MM.1S (cell line): ENCODE measurements at regions not wholly inside any gene's neighbourhood (a gene's known extent, or its start where the extent isn't known, plus 50 kb on each side); places are given as distances from the start of the nearest gene placed in this dataset.

Experiments
- DNase-seq: peaks from one replicate; pipeline ENCODE4 v3.0.0-alpha.2; 2015
- H2AFZ ChIP-seq: fragments of 300-600 bp; sonication (generic); 2 replicates; pipeline ENCODE4 v1.6.0; 2016; ENCODE audit warnings: antibody characterized with exemption, low read length
- H3F3A ChIP-seq: fragments of 300-600 bp; sonication (generic); 2 replicates; pipeline ENCODE4 v1.6.1; 2016; ENCODE audit warnings: mild to moderate bottlenecking, antibody characterized with exemption, low read length, moderate library complexity, mixed read lengths; ENCODE audit not compliant: insufficient read depth
- H3K27ac ChIP-seq: fragments of 300-600 bp; sonication (generic); 2 replicates; pipeline ENCODE4 v1.5.1; 2016; ENCODE audit warnings: mild to moderate bottlenecking, low read length
- H3K27me3 ChIP-seq: fragments of 300-600 bp; sonication (generic); replicated peaks from 2 replicates; pipeline ENCODE4 v1.6.0; 2016; ENCODE audit warnings: low read length; ENCODE audit not compliant: insufficient read depth
- H3K36me3 ChIP-seq: fragments of 300-600 bp; sonication (generic); replicated peaks from 2 replicates; pipeline ENCODE4 v1.6.1; 2016; ENCODE audit warnings: mild to moderate bottlenecking, low read length, mixed read lengths; ENCODE audit not compliant: insufficient read depth
- H3K4me1 ChIP-seq: fragments of 300-600 bp; sonication (generic); 2 replicates; pipeline ENCODE4 v1.6.1; 2016; ENCODE audit warnings: low read length, mixed read lengths
- H3K4me2 ChIP-seq: fragments of 300-600 bp; sonication (generic); 2 replicates; pipeline ENCODE4 v1.6.0; 2016; ENCODE audit warnings: low read depth, low read length
- H3K4me3 ChIP-seq: fragments of 300-600 bp; sonication (generic); 2 replicates; pipeline ENCODE4 v1.5.1; 2016; ENCODE audit warnings: low read length, mixed read lengths
- H3K79me2 ChIP-seq: fragments of 300-600 bp; sonication (generic); 2 replicates; pipeline ENCODE4 v1.6.1; 2016; ENCODE audit warnings: mixed run types, low read length, mixed read lengths
- H3K9ac ChIP-seq: fragments of 300-600 bp; sonication (generic); 2 replicates; pipeline ENCODE4 v1.6.1; 2016; ENCODE audit warnings: low read length, mixed read lengths
- H3K9me2 ChIP-seq: fragments of 300-600 bp; sonication (generic); replicated peaks from 2 replicates; pipeline ENCODE4 v1.6.1; 2016; ENCODE audit warnings: mild to moderate bottlenecking, low read length, mixed read lengths; ENCODE audit not compliant: insufficient read depth
- H3K9me3 ChIP-seq: fragments of 300-600 bp; sonication (generic); replicated peaks from 2 replicates; pipeline ENCODE4 v1.6.1; 2016; ENCODE audit warnings: mild to moderate bottlenecking, low read length, mixed read lengths; ENCODE audit not compliant: insufficient read depth
- H4K20me1 ChIP-seq: fragments of 300-600 bp; sonication (generic); 2 replicates; pipeline ENCODE4 v1.6.1; 2016; ENCODE audit warnings: mild to moderate bottlenecking, low read length, moderate library complexity, mixed read lengths; ENCODE audit not compliant: insufficient read depth
- CTCF ChIP-seq: fragments of 300-600 bp; sonication (generic); IDR thresholded peaks from 2 replicates; pipeline ENCODE4 v1.5.1; 2016; ENCODE audit warnings: antibody characterized with exemption, low read length, mixed read lengths
- EZH2 ChIP-seq: fragments of 300-600 bp; sonication (generic); optimal IDR thresholded peaks from 2 replicates; pipeline ENCODE3; 2017; ENCODE audit warnings: low read depth, mild to moderate bottlenecking, antibody characterized with exemption, low read length, mixed read lengths
- EZH2phosphoT487 ChIP-seq: fragments of 300-600 bp; sonication (generic); IDR thresholded peaks from 2 replicates; pipeline ENCODE4 v1.6.1; 2018; ENCODE audit warnings: antibody characterized with exemption, low read length

DNA sequence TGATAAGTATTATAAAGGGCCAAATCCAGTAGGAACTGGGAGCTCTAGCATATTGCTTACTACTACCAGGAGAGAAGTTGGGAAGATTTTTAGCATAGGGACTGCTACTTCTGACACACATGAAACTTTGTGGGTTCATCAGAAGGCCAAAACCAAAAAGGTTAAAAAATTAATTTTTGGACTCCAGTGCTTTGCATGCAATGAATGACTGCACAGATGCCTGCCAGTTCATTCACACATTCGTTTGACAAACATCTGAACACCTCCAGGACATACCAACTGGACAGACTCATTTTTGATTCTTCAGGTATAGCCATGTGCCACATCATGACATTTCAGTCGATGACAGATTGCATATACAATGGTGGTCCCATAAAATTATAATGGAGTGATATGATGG, 79.8 kb downstream of the MID1IP1 start:
- Histone ChIP-seq H3K27ac (no peak overlapping the region), H3K4me1 (no peaks in the 10 kb centered on the region), H3K4me2 (no peak overlapping the region)

DNA sequence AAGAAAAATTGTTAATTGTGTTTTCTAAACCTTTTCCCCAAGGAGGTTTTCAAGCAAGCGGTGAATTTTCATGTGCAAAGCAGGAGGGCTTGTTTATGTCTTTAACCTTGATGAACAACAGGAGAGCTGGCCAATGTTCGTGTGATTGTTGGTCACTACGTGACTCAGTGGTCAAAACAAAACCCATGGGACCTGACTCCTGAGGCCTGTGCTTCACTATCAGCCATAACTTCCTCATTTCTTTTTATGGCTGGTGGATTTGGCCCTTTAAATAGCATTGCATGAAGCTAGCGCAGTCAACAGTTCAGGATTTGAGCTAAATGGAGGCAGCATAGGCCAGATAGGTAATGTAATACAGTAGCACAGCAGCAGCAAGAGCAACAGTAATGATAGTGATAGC, 80.5 kb downstream of the MID1IP1 start:
- H3K27ac ChIP-seq, result no peak overlapping the region
- DNase-seq, result no peak
- H3F3A ChIP-seq, result no peaks in the 10 kb centered on the region
- H3K36me3 ChIP-seq, result no peaks in the 10 kb centered on the region
- H3K9me3 ChIP-seq, result no peaks in the 10 kb centered on the region
- H3K4me1 ChIP-seq, result no peaks in the 10 kb centered on the region
- no peak overlapping the region for H3K9ac ChIP-seq
- H3K9me2 ChIP-seq, result no peaks in the 10 kb centered on the region
- TF ChIP-seq EZH2 (no peak), CTCF (no peak), EZH2phosphoT487 (no peak)
- no peak overlapping the region for H3K4me3 ChIP-seq
- H3K4me2 ChIP-seq, result no peak overlapping the region
- H3K27me3 ChIP-seq, result no peaks in the 10 kb centered on the region
- no peaks in the 10 kb centered on the region for H4K20me1 ChIP-seq
- no peaks in the 10 kb centered on the region for H3K79me2 ChIP-seq
- no peak overlapping the region for H2AFZ ChIP-seq

More for the DNA sequence above, 79.8 kb downstream of the MID1IP1 start:
- Histone ChIP-seq H3K36me3 (no peaks in the 10 kb centered on the region), H3K27me3 (no peaks in the 10 kb centered on the region), H2AFZ (no peak overlapping the region), H3K79me2 (no peaks in the 10 kb centered on the region), H3K9me2 (no peaks in the 10 kb centered on the region), H3K4me3 (no peak overlapping the region), H4K20me1 (no peaks in the 10 kb centered on the region), H3K9ac (no peak overlapping the region), H3F3A (no peaks in the 10 kb centered on the region), H3K9me3 (no peaks in the 10 kb centered on the region)
- no peak for DNase-seq
- TF ChIP-seq EZH2phosphoT487 (no peak), EZH2 (no peak), CTCF (no peak)

GRCh38 chrX:38882894-38883626, 81.8 kb downstream of the MID1IP1 start:
- Histone ChIP-seq H3K4me1 (no peaks in the 10 kb centered on the region), H3K36me3 (no peaks in the 10 kb centered on the region), H3K4me3 (no peak overlapping the region), H3K79me2 (no peaks in the 10 kb centered on the region), H2AFZ (no peak overlapping the region), H4K20me1 (no peaks in the 10 kb centered on the region), H3K9ac (no peak overlapping the region), H3K9me3 (no peaks in the 10 kb centered on the region), H3K27me3 (no peaks in the 10 kb centered on the region), H3K27ac (no peak overlapping the region), H3F3A (no peaks in the 10 kb centered on the region), H3K4me2 (no peak overlapping the region), H3K9me2 (no peaks in the 10 kb centered on the region)
- TF ChIP-seq EZH2phosphoT487, result no peak
- no peak for TF ChIP-seq CTCF
- no peak for TF ChIP-seq EZH2
- DNase-seq, result no peak
